Mucosa of stomach (tissue), 1 donor: ENCODE measurements at regions not wholly inside any gene's neighbourhood (a gene's known extent, or its start where the extent isn't known, plus 50 kb on each side); places are given as distances from the start of the nearest gene placed in this dataset.

Source experiments
- H3K27me3 ChIP-seq: one replicate; pipeline ENCODE4 v1.7.0; 2013; ENCODE audit warnings: mild to moderate bottlenecking, low read length; ENCODE audit not compliant: control insufficient read depth, insufficient read depth
- H3K36me3 ChIP-seq: one replicate; pipeline ENCODE4 v1.7.0; 2013; ENCODE audit warnings: low read length; ENCODE audit not compliant: control insufficient read depth, insufficient read depth
- H3K4me1 ChIP-seq: one replicate; pipeline ENCODE4 v1.7.0; 2013; ENCODE audit warnings: mild to moderate bottlenecking, low read length; ENCODE audit not compliant: control insufficient read depth, insufficient read depth
- H3K4me3 ChIP-seq: one replicate; pipeline ENCODE4 v1.7.0; 2013; ENCODE audit warnings: low read length
- H3K9ac ChIP-seq: one replicate; pipeline ENCODE4 v1.7.0; 2013; ENCODE audit warnings: mild to moderate bottlenecking, low read length, moderate library complexity
- H3K9me3 ChIP-seq: one replicate; pipeline ENCODE4 v1.7.0; 2013; ENCODE audit warnings: mild to moderate bottlenecking, low read length, moderate library complexity; ENCODE audit not compliant: control insufficient read depth
- donor health status: Pancreatic carcinoma.

DNA sequence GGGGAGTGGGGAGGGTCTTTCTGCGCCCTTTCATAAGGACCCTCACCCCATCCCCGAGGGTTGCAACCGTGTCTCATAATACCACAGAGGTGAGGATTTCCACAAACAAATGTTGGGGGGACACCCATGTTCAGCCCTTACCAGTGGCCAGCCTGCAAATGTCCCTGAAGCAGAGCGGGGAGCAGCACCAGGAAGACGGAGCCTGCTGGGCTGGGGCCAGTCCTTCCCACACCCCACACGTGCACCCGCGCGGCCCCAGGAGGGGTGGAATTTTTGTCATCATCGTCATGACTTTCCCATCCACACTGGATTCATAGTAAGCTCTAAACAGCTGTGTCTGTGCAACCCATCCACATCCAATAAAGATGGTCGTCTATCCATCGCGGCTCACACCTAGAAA is 409.8 kb downstream of the BRD1 start:
- H3K36me3 ChIP-seq, result no peaks in the 10 kb centered on the region
- H3K4me3 ChIP-seq, result no peak overlapping the region
- H3K27me3 ChIP-seq, result peaks cover 3% of the 10 kb centered on the region

DNA sequence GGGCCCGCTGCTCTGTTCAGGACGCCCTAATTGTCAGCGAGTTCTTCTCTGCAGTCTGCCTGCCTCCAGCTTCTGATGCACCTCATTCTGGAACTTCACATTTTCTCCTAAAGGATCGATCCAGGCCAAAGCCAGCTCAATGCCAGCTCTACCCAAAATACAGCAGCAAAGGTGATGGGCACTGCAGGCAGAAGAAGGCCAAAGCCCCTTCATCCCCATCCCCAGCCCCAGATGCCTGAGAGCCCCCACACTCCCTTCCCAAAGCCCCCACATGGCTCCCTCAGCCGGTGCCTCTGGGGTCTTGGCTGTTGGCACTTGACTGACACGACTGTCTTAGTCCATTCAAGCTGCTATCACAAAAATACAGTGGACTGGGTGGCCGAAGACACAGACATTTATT is 410.3 kb downstream of the BRD1 start:
- Histone ChIP-seq H3K4me3 (no peak overlapping the region), H3K36me3 (no peaks in the 10 kb centered on the region), H3K9me3 (no peaks in the 10 kb centered on the region)

More for the DNA sequence above, 409.8 kb downstream of the BRD1 start:
- H3K4me1 ChIP-seq, result no peaks in the 10 kb centered on the region
- H3K9ac ChIP-seq, result no peak overlapping the region
- H3K9me3 ChIP-seq, result no peaks in the 10 kb centered on the region

DNA sequence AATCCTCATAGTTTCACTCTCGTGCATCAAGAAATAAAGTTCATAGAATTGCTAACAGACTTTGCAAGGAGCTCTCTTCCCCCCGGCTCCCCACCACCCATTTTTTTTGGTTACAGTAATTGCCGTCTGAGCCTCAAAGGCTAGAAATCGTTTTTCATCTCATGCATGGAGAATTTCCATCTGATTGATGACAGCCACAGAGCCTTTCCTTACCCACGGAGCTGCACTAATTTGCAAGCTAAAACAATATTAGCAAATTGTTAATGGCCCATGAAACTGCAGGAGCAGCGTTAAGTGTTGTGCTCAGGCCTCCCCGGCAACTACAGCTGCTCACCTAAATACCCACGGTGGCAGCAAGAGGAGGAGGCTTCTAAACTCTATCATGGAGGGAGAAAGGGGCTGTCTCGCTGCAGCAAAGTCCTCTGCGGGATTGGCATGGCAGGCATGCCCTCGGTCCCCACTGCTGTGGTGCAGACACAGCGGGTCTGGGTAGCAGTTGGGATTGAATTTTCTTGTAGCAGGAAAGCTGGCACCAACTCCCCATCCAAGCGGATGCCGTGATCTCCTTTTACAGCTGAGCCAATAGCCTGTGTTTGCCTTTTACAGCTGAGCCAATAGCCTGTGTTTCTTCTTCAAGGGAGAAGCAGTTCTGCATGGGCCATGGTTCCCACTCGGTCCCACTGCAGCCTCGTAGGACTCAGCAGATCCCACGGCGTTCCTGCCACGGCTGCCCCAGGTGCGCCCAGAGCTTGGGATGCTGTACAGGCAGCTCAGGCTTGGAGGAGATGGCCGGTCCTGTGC is 412.3 kb downstream of the BRD1 start:
- Histone ChIP-seq H3K4me3 (no peak overlapping the region), H3K4me1 (no peaks in the 10 kb centered on the region), H3K27me3 (peaks cover 3% of the 10 kb centered on the region), H3K9ac (no peak overlapping the region), H3K36me3 (no peaks in the 10 kb centered on the region), H3K9me3 (no peaks in the 10 kb centered on the region)

More for the DNA sequence above, 410.3 kb downstream of the BRD1 start:
- Histone ChIP-seq H3K27me3 (peaks cover 3% of the 10 kb centered on the region), H3K9ac (no peak overlapping the region), H3K4me1 (no peaks in the 10 kb centered on the region)

DNA sequence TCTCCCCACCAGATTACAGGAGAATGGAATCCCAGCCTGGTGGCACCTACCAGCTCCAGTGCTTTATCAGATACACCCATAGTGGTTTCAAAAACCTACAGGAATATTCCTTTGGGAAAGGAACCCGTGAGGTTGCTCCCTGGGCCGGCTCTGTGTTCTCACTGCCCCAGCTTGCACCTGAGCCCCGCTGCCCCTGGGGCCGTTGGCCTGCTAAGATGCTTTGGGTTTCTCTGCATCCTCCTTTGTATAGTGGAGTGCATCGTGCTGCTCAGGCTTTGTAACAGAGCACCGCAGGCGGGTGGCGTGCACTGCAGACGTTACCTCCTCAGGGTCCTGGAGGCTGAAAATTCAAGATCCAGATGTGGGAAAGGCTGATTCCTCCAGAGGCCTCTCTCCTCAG is 414.1 kb downstream of the BRD1 start:
- no peaks in the 10 kb centered on the region for H3K9me3 ChIP-seq
- no peak overlapping the region for H3K9ac ChIP-seq
- no peaks in the 10 kb centered on the region for H3K36me3 ChIP-seq
- no peaks in the 10 kb centered on the region for H3K4me1 ChIP-seq
- H3K27me3 ChIP-seq, result peaks cover 3% of the 10 kb centered on the region
- H3K4me3 ChIP-seq, result no peak overlapping the region

DNA sequence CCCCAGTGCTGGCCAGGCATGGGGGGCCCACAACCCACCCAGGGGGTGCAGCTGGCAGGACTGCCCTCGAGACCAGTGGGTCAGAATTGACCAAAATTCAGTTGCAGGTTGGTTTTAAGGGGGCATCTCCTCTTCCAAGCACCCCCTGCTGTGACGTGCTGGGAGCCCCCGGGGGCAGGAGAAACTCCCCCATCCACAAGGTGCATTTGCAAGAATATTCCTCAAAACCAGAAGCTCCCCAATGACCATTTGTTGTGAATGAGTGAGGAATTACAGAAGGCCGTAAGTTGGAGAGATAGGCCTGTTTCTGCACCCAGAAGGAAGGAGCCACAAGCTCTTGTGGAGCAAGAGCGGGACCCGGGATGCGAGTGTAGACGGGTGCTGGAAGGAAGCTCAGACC is 414.5 kb downstream of the BRD1 start:
- no peaks in the 10 kb centered on the region for H3K36me3 ChIP-seq
- H3K4me3 ChIP-seq, result no peak overlapping the region
- H3K4me1 ChIP-seq, result no peaks in the 10 kb centered on the region
- H3K9ac ChIP-seq, result no peak overlapping the region
- no peaks in the 10 kb centered on the region for H3K9me3 ChIP-seq
- peaks cover 3% of the 10 kb centered on the region for H3K27me3 ChIP-seq

DNA sequence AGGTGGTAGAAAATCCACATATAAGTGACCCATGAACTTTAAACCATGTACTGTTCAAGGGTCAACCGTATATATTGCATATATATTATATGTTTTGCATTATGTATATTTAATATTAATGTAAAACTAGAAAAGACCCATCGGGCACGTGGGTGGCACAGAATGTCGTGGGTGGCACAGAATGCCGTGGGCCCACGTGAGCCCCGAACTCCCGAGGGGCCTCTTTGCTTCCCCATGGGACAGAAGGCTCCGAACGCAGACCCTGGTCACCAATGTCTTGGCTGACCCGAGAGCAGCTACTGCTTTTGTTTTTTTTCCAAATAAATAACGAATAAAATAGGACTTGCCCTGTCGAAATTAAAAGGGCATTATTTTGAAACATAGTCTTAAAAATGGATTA is 415.4 kb downstream of the BRD1 start:
- Histone ChIP-seq H3K9me3 (no peaks in the 10 kb centered on the region), H3K27me3 (peaks cover 3% of the 10 kb centered on the region), H3K4me3 (no peak overlapping the region), H3K36me3 (no peaks in the 10 kb centered on the region), H3K9ac (no peak overlapping the region), H3K4me1 (no peaks in the 10 kb centered on the region)

DNA sequence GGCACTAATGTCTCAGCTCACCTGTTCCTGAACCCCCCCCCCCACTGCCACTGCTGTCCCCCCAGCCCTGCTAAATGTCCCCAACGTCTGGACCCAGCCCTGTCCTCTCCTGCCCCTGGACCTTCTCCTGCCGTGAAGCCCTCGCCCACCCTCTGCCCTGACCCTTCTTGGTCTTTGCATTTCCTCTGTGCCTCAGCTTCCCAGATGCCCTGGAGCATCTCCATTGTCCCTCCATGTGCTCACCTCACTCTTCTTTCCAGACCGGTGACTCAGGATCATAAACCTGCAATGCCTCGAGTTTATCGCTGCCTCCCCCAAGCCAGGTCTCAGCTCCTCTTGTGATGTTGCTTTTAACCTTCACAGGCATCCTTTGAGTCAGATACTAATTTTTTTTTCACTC is 416.4 kb downstream of the BRD1 start:
- Histone ChIP-seq H3K27me3 (peaks cover 3% of the 10 kb centered on the region), H3K9ac (no peak overlapping the region), H3K9me3 (no peaks in the 10 kb centered on the region), H3K4me1 (no peaks in the 10 kb centered on the region), H3K4me3 (no peak overlapping the region), H3K36me3 (no peaks in the 10 kb centered on the region)

DNA sequence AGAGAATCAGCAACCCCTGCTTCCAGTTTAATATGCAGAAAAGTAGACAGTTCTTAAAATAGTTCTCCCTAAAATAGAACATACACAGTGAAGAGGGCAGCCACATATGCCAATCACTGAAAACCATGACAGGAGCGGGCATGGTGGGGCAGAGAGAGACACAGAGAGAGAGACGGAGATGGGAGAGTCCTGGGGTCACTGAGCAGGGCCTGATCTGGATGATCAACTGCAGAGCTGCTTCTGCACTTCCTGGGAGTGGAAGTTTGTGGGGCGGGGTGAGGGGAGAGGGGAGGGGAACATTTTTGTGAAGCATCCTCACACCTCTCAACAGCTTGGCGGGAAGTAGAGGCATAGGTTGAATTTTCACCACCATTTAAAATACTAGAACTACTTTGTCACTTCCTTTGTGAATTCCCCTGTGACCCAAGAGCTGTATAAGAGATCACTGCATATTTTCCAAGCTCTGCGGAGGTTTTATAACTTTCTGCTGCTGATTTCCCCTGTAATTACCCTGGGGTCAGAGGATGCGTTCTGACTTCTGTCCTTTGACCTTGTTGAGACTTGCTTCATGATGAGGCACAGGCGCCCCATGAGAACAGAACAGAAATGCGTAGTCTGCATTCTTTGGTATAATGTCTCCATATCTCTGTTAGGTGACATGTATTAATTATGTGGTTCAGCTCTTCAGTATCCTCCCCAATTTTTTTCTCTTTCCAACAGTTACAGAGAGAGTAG is 419.4 kb downstream of the BRD1 start:
- Histone ChIP-seq H3K4me3 (no peak overlapping the region), H3K36me3 (no peaks in the 10 kb centered on the region), H3K27me3 (no peaks in the 10 kb centered on the region), H3K4me1 (no peaks in the 10 kb centered on the region), H3K9me3 (no peaks in the 10 kb centered on the region), H3K9ac (no peak overlapping the region)

DNA sequence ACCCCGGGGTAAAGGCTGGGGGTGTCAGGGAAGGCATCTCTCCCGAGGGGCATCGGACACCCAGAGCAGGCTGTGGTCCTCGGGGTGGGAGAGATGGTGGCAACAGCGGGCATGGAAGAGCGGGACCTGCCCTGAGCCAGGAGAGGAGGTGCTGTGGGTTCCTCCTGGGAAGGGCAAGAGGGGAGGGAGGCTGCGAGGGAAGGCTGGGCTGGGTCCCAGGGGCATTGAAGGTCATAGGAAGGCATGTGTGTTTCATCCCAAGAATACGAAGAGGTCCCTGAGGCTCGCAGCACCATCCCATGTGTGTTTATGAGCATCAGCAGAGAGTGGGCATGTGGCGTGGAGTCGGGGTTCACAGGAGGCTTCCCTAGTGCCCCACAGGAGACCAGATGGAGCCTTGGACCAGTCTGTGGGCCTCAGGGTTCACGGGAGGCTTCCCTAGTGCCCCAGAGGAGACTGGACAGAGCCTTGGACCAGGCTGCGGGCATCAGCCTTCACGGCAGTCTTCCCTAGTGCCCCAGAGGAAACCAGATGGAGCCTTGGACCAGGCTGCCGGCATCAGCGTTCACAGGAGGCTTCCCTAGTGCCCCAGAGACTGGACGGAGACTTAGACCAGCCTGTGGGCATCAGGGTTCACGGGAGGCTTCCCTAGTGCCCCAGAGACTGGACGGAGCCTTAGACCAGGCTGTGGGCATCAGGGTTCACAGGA is 420.6 kb downstream of the BRD1 start:
- H3K27me3 ChIP-seq, result no peaks in the 10 kb centered on the region

DNA sequence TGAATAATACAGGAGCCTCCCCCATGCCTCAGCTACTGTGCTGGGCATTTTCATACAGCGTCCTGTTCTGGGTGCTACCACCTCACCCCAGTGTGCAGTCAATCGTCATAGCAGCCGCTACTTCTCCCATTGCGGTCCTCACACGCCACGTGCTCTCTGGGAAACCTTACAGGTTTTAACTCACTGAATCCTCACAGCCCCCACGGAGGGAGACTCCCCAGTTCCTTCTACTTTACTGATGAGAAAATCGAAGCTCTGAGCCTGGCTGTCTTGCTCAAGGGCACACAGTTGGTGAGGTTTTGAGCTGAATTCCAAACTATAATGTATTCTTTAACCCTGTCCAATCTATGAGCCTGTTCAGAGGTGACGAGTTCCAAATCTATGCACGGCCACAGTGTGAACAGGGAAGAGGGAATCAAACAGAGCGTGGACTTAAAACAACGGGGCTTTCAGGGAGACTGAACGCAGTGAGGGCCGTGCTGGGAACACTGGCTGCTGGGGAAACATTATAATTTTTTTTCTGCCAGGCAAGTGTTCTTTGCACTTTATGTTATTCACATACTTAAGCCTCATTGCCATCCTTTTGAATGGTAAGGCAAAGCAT is 421.5 kb downstream of the BRD1 start:
- no peak overlapping the region for H3K9ac ChIP-seq
- no peaks in the 10 kb centered on the region for H3K36me3 ChIP-seq
- H3K4me3 ChIP-seq, result no peak overlapping the region
- H3K9me3 ChIP-seq, result no peaks in the 10 kb centered on the region
- H3K27me3 ChIP-seq, result no peaks in the 10 kb centered on the region
- no peaks in the 10 kb centered on the region for H3K4me1 ChIP-seq

More for the DNA sequence above, 420.6 kb downstream of the BRD1 start:
- no peaks in the 10 kb centered on the region for H3K4me1 ChIP-seq
- H3K9me3 ChIP-seq, result no peaks in the 10 kb centered on the region
- no peak overlapping the region for H3K9ac ChIP-seq
- H3K4me3 ChIP-seq, result no peak overlapping the region
- no peaks in the 10 kb centered on the region for H3K36me3 ChIP-seq

DNA sequence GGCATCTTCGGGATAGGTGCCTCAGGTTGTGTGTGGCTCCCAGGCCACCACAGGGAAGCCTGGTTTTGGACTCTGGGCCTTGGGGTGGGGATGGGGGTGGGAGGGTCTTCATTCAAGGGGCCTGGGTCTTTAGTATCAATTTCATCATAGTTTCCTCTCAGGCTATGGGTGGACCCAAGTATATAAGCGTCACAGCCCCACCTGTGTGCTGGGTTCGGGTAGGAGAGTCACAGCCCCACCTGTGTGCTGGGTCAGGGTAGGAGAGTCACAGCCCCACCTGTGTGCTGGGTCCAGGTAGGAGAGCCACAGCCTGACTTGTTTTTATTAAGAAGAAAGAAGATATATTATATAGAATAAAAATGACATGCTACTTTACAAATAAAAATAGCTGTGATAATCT is 422.1 kb downstream of the BRD1 start:
- Histone ChIP-seq H3K36me3 (no peaks in the 10 kb centered on the region), H3K9ac (no peak overlapping the region), H3K27me3 (no peaks in the 10 kb centered on the region), H3K4me1 (no peaks in the 10 kb centered on the region), H3K9me3 (no peaks in the 10 kb centered on the region), H3K4me3 (no peak overlapping the region)
